22Rv1 (cell line): ENCODE measurements at regions not wholly inside any gene's neighbourhood (a gene's known extent, or its start where the extent isn't known, plus 50 kb on each side); places are given as distances from the start of the nearest gene placed in this dataset.
"Not testable (repeated sequence)": the region's sequence is repeated elsewhere in the genome, so short reads cannot be mapped to it uniquely, and the experiment has no call there.

Experiments used
- H3K27ac ChIP-seq: fragments of 450-650 bp; 2 replicates; pipeline ENCODE4 v1.5.1; 2017
- ZFX ChIP-seq: fragments of 450-650 bp; IDR thresholded peaks from 2 replicates; pipeline ENCODE4 v1.6.1; 2017; ENCODE audit warnings: antibody characterized with exemption, borderline replicate concordance
- TF ChIP-seq, protein P1 (sequence below): fragments of 450-650 bp; IDR thresholded peaks from 2 replicates; pipeline ENCODE4 v1.5.1; 2017; ENCODE audit warnings: mild to moderate bottlenecking

DNA sequence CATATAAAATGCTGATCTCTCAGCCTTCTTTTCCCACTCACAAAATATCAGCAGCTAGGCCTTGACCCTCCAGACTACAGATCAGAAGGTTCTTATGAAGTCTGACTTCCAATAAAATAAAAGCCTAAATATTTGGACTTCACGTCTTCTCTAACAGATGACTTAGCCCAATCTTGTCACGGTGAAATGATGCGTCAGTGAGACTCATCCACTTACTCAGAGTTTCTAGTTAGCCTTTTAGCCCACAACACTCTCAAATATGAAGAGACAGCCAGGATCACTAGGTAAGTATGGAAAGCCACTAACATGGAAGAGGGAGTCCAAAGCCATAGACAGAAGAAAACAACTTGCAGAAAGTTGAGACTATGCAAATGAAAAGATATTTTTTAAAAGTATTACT is 601.2 kb downstream of the PYDC2 start:
- TF ChIP-seq ZFX, result no peak
- TF ChIP-seq, protein P1, sequence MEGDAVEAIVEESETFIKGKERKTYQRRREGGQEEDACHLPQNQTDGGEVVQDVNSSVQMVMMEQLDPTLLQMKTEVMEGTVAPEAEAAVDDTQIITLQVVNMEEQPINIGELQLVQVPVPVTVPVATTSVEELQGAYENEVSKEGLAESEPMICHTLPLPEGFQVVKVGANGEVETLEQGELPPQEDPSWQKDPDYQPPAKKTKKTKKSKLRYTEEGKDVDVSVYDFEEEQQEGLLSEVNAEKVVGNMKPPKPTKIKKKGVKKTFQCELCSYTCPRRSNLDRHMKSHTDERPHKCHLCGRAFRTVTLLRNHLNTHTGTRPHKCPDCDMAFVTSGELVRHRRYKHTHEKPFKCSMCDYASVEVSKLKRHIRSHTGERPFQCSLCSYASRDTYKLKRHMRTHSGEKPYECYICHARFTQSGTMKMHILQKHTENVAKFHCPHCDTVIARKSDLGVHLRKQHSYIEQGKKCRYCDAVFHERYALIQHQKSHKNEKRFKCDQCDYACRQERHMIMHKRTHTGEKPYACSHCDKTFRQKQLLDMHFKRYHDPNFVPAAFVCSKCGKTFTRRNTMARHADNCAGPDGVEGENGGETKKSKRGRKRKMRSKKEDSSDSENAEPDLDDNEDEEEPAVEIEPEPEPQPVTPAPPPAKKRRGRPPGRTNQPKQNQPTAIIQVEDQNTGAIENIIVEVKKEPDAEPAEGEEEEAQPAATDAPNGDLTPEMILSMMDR, result no peak
- no peak overlapping the region for H3K27ac ChIP-seq

DNA sequence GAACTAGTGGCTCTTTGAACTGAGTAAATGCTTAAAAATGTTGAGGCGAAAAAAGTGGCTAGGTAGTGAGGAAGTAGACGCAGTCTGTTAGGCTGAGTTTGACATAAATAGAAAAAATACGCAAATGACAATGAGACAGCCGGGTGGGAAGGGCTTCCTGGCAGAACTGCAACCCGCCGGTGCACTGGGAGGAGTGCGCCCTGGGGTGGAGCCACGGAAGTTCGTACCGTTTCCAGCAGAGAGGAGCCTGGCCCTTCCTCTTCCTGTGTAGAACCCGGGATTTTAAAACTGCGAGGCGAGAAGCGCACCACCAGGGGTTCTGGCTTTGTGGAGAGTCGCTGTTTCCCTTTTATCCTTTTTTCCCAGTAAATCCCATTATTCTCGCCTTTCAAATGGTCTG is 602.6 kb downstream of the PYDC2 start:
- TF ChIP-seq ZFX, result no peak
- TF ChIP-seq, protein P1, result no peak
- no peak overlapping the region for H3K27ac ChIP-seq

DNA sequence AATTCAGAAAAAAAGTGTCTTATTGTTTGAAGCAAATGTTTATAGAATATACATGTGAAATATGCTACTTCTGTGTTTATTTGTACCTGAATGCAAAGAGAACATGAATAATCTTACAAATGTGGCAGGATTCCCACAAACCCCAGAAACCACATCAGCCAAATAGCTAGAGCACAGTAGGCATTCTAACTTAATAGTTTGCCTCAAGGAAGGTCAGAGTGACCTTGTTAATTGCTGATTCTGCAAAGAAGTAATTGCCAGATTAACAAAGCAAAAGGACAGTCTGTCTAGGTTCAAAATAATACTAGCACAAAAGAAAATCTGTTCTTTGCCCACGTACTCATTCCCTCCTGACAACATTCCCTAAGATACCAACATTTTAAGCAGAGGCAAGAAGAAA is 604.0 kb downstream of the PYDC2 start:
- no peak overlapping the region for H3K27ac ChIP-seq
- no peak for TF ChIP-seq ZFX
- TF ChIP-seq, protein P1, result no peak

DNA sequence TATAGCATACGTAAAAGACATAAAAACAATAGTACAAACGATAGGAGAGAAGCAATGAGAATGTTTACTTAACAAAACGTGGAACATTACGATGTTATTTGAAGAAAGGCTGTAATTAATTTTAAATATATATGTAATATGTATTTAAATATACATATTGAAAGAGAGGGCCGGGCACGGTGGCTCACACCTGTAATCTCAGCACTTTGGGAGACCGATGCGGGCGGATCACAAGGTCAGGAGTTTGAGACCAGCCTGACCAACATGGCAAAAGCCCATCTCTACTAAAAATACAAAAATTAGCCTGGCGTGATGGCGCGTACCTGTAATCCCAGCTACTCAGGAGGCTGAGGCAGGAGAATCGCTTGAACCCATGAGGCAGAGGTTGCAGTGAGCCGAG is 605.3 kb downstream of the PYDC2 start:
- not testable (repeated sequence) for H3K27ac ChIP-seq

DNA sequence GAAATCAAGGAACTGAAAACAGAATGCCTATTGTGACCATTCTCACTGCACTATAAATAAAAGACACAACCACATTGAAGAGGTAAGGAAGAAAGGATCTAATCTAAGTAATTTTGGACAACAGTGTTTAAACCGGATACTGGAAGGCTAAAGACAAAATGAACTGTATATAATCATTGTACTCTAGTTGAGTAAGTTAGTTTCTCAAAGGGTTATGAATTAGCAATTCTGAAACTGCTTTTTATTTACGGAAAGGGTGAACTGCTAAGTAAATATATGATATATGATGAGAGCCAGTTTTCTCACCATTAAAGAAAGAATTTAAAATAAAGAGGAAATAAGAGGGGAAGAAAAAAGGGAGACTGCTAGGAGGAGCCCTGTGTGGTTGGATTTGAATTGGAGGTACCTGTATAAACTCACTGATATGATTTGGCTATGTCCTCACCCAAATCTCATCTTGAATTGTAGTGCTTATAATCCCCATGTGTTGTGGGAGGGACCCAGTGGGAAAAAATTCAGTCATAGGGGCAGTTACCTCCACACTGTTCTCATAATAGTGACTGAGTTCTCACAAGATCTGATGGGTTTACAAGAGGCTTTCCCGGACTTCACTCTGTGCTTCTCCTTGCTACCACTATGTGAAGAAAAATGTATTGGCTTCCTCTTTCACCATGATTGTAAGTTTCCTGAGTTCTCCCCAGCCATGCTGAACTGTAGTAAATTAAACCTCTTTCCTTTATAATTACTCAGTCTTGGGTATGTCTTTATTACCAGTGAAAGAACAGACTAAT is 607.7 kb downstream of the PYDC2 start:
- H3K27ac ChIP-seq, result no peak overlapping the region
- TF ChIP-seq, protein P1, result no peak
- TF ChIP-seq ZFX, result no peak

DNA sequence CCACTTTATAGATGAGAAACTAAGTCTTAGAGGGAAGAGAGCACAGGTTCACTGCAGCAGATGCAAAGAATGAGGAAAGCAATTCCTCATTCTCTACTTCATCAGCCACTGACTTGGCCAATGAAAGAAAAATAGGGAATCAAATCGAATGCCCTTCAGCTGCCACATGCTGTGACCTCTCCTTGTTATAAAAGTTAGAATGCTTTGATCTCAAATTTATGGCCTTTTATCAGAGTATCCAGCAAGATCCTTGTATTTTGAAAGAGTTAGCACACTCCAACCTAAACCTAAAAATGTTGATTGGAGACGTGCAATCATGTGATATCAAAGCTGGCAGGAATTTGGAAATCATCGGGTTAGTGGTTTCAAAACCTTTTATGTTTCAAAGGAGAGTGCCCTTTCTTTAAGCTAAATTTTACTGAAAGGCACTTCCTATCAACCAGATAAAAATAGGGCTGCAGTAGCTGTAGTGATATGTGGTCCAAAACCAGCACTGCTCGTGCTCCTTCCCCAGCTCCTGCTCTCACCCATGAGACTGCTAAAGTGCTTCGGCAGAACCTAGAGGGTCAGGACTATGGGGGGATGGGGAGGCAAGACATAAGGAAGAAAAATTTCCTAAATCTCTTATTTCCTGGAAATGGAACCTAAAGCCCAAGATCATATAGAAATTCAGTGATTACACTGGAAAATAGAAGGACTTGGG is 617.0 kb downstream of the PYDC2 start:
- no peak overlapping the region for H3K27ac ChIP-seq
- TF ChIP-seq, protein P1, result no peak
- TF ChIP-seq ZFX, result no peak

DNA sequence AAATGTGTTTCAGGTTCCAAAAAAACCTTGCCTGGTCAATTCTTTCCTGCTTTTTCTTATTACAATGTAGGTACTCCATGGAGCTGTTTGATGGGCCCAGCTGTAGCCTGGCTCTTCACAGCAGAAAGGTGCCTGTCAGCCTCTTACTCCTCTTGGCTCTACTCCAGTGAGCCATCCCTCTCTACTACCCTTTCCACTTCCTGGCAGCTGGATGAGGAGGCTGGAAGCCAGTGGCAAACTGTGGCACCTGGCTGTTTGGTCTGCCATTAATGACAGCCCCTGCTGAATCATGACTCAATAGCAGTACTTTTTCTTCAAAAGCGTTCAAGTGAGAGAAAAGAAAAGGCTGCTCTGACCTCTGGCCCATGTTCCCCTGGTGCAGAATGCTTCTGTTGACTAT is 618.1 kb downstream of the PYDC2 start:
- H3K27ac ChIP-seq, result no peak overlapping the region
- TF ChIP-seq, protein P1, result no peak
- TF ChIP-seq ZFX, result no peak
